HepG2 (cell line): ENCODE measurements at regions not wholly inside any gene's neighbourhood (a gene's known extent, or its start where the extent isn't known, plus 50 kb on each side); places are given as distances from the start of the nearest gene placed in this dataset.

ENCODE experiments used
- CBX5 ChIP-seq: sonication (generic); formaldehyde crosslinking; IDR thresholded peaks from 2 replicates; pipeline ENCODE4 v1.4.0; 2020; ENCODE audit warnings: missing genetic modification reagents, borderline replicate concordance
- JUN ChIP-seq: sonication (generic); formaldehyde crosslinking; IDR thresholded peaks from 2 replicates; pipeline ENCODE4 v1.4.0; 2020; ENCODE audit warnings: mild to moderate bottlenecking, missing genetic modification reagents
- ZNF292 ChIP-seq: sonication (generic); formaldehyde crosslinking; IDR thresholded peaks from 2 replicates; pipeline ENCODE4 v1.8.1; 2022; ENCODE audit warnings: mild to moderate bottlenecking, low read depth, missing genetic modification reagents, borderline replicate concordance

DNA sequence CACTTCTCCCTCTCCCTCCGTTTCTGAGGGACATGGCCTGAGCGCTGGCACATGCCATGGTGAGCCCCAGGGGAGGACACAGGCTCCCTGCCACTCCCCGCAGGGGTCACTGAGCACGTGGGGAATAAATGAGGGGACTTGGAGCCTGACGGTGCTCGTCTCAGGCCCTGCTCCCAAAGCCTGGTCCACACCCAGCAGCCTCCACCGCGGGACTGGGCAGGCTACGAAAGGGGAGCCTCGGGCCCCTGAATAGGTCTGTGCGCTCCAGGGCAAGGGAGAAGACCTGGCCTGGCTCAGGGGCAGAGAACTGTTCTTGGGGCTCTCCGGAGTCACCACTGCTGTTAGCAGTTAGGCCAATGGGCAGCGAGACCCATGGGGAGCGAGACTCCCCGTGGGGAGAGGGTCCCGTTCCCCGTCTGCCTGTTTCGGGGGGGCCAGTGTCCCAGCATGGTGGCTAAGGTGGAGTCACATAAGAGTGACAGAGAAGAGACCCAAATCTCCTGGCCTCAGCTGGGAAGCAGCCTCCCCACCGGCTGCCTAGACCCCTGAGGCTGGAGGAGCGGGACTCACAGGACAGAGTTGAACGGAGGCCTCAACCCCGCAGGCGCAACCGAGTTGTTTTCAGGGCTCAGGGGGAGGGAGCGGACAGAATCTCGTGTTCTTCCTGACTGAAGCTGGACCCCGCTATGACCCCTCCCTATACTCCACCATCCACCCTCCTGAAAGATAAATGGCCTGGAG is 329.8 kb upstream of the SFSWAP start:
- TF ChIP-seq CBX5 (CRISPR knock-in tag) (no peak), ZNF292 (no peak), JUN (no peak)
